HuH-7 (cell line): ENCODE measurements at regions not wholly inside any gene's neighbourhood (a gene's known extent, or its start where the extent isn't known, plus 50 kb on each side); places are given as distances from the start of the nearest gene placed in this dataset.

Experiments used
- DNase-seq: peaks from one replicate; pipeline ENCODE4 v3.0.0; 2011; ENCODE audit warnings: low spot score

- no peak for DNase-seq
Observed at GRCh38 chr3:124444075-124444474, 286.2 kb upstream of the UMPS start.

DNA sequence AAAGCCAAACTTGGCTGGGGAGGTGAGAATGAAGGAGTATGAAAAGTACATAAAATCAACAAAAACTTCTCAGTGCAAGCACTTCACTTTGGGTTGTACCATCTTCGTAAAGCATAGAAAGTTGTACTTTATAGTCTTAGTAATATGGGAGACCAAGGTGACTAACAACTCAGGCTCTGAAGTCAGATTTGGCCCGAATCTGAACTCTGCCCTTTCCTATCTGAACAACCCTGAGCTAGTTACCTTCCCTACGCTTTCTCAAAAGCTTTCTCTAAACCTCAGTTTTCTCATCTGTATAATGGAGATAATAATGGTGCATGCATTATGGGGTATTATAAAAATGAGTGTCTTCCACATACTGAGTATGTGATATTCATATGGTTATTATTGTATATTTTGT, 285.4 kb upstream of the UMPS start:
- no peak for DNase-seq

- no peak for DNase-seq
Observed at GRCh38 chr3:124447845-124448244, 282.4 kb upstream of the UMPS start.

DNA sequence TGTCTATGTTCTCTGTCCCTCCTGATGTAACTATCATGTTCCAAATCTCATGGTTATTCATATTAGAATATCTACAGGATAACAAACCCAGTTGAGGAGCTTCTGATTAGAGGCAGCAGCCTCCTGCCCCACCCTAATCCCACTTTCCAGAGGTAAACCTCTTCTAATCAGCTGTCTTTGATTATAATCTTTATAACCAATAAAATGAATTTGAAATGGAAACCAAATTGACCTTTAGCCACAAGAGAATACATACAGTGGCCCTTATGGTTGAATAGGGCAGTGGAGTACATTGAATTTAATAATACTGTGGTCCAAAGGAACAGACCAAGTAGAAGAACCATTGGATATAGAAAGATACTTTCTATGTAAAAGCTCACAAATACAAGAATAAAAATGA, 281.3 kb upstream of the UMPS start:
- DNase-seq: no peak

DNA sequence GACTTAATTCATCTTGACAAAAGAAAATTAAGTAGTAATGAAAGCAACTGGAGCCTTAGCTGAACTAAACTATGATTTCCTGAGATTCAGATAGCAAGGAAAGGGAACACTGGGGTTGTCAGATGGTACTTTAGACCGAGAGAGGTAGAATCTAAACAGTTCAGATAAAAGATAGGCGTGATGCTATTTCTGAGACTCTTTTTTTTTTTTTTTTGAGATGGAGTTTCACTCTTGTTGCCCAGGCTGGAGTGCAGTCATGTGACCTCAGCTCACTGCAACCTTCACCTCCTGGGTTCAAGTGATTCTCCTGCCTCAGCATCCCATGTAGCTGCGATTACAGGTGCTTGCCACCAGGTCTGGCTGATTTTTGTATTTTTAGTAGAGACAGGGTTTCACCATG, 279.9 kb upstream of the UMPS start:
- no peak for DNase-seq

DNA sequence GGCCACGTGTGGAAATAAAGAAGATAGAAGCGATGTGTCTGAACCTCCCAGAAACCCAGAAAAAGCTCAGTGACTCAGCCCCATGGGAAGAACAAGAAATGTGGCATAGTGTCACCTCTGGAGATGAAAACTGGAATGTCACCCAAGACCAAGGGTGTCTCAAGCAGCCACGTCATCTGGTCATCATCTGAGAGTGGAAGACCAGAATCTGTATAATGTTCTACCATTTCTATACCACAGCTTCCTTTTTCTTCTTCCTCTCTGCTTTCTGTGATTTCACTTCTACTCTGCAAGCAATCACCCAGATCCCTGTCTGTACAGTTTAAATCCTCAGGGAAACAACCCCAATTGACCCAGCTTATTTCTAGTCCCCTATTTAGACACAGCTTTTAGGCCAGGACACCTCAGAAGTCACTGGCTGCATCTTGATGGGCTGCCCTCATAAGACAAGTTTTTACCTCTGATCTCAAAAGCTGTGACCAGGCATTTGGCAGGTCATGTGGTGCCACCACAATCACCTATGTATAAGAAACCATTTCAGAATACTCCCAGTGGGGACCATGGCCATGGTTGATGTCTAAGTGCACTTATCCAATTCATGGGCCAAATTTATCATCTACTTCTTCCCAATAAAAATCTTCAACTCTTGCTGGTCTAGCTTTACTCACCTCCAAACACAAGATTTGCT, 278.5 kb upstream of the UMPS start:
- DNase-seq: no peak

GRCh38 chr3:124453189-124453588, 277.1 kb upstream of the UMPS start:
- no peak for DNase-seq

GRCh38 chr3:124455891-124456290, 274.4 kb upstream of the UMPS start:
- DNase-seq: no peak

- no peak for DNase-seq
Observed at GRCh38 chr3:124456506-124456905, 273.7 kb upstream of the UMPS start.

- DNase-seq: no peak
Observed at GRCh38 chr3:124459678-124460077, 270.6 kb upstream of the UMPS start.

GRCh38 chr3:124461126-124461525, 269.1 kb upstream of the UMPS start:
- no peak for DNase-seq

GRCh38 chr3:124461838-124462632, 268.2 kb upstream of the UMPS start:
- DNase-seq: no peak

- DNase-seq: no peak
Observed at GRCh38 chr3:124463234-124463633, 267.0 kb upstream of the UMPS start.

DNA sequence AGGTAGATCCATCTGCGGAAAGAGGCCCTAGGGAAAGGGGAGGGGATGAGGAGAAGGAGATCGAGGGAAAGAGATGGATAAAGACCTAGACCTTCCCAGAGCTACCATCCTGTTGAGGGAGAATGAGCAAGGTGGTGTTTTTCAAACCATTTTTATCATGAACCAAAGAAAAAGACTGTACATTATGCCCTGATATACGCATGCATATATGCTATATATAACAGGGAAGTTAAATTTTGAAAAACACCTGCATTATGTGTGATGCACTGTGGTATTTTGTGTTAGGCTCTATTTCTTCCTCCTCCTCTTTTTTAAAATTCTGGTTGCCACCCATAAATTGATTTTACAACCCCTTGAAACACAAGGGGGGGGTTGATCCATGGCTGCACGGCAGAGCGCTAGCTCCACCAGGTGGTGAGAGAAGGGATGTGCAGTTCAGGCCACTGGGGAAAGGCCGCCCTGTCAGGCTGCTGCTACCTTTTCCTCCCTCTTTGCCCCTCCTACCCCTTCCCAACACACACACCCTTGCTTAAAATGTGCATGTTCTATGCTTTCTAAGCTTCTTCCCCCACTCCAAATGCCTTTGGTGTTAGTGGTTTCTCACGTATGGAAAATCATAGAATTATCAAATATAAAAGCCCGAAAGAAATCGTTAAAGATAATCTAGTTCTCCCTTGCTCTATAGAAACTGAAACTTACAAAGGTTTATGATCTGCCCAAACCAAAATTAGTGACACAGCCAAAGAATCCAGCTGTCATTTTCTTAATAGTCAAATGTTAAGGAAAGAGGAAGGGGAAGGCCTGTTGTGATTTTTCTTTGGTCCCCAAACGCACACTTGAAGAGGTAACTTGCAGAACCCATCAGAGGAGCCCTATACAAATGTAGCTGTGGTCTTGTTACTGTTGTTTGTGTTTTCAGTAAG, 262.0 kb upstream of the UMPS start:
- DNase-seq: peak; percentile 66

DNA sequence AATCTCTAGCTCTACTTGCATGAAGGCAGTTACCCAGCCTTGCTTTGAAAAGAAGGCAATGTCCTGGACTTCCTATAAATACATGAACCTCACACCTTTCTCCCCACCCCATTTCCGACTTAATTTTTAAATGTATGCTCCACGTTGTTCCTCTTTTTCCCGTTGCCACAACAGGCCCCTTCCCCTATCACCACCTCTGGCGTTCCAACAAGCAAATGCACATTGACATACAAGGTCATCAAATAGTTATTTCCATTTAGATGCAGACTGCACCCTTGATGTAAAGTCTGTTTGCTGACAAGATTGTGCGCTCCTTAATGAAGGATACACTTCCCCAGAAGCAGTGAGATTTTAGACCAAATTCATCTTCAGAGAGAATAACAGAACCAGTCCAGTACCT, 260.7 kb upstream of the UMPS start:
- no peak for DNase-seq

DNA sequence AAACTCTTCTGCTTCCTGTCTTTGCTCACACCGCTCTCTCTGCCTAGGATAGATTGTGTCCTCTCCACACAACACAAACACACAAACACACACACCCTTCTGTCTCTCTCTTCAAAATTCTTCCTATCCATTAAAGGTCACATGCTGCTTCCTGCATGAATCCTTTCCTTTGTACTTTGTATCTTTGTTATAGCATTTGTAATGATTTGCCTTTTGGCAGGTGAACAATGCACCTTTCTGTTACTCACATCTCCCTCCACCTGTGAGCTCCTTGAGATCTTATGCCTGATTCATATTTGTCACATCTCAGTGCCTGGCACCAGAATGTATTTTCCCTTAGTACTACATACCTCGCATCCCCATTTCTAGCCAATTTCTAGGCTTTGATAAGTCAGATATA, 251.4 kb upstream of the UMPS start:
- DNase-seq: no peak

DNA sequence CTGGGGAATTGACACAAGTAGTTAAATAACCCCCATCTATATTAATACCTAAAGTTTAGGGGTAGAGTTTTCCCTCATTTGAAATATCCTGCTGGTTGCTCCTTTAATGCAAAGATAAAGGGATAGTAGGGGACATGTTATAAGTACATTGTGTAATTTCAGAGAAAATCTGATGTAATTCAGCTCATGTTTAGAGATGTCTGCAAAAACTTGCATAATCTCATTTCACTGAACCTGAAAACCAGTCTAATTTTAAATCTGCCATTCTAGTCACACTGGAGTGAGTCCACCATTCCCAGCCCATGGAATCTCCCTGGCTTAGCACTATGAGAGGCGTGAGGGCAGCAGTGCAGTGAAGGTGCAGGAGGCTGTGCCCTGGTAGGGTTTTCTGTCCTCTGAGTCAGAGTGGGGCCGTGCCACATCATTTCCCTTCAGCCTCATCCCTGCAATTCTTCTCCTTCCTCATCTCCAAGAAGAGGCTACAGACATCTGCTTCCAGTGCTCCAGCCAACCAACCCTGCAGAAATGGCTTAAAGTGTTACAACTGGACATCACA, 246.3 kb upstream of the UMPS start:
- no peak for DNase-seq

DNA sequence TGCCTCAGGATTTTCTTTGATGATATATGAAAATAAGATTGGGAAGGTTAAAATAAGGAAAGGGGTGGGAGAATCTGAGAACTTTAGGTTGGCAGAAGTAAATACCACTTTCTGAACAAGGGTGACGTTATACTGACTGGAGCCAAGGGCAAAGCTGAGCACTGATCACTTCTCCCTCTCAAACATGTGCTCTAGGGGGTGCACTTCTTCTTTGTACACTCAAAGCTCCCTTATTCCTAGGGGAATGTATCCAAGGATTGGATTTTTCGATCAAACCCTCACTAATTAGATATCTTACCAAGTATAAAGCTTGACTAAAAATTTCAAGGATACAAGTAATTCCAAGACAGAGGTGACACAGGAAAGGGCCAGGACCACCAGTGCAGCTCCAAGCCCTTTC, 243.9 kb upstream of the UMPS start:
- no peak for DNase-seq

DNA sequence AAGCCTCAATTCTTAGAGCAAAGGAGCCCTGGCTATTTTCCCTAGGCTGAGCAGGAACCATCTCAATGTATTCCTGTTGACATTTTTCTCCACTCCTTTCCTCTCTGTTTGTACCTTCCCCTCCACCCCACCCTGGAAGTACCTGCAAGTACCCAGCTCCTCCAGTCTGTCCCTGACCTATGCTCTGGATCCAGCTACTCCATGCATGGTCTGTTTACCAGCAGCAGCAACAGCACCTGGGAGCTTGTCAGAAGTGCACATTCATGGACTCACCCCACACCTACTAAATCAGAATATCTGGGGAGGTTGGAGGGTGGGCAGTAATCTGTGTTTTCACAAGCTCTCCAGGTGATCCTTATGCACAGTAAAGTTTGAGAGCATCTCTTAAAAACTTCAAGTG, 240.7 kb upstream of the UMPS start:
- DNase-seq: no peak

GRCh38 chr3:124491098-124491497, 239.2 kb upstream of the UMPS start:
- DNase-seq: no peak

DNA sequence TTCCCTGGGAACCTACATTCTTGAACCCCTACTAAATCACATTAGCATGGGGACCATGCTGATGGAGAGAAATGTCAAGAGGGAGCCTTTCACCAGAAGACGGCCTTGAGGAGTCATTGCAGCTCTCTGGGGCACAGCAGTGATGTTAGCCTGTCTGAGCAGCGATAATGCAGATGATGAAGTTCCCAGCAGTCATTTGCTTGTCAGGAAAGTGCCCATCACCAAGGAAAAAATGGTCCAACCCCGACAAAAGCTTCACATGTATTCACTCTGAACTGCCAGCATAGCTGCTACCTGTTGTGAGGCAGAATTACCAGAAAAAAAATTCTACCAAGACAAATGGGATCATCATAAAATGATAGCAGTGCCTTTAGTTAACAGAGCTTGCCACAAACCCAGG, 238.4 kb upstream of the UMPS start:
- DNase-seq: no peak

GRCh38 chr3:124492824-124493223, 237.4 kb upstream of the UMPS start:
- DNase-seq: peak; percentile 76
